K562 (cell line): ENCODE measurements at regions not wholly inside any gene's neighbourhood (a gene's known extent, or its start where the extent isn't known, plus 50 kb on each side); places are given as distances from the start of the nearest gene placed in this dataset.

Source experiments
- ARID1B ChIP-seq: fragments of 450-650 bp; IDR thresholded peaks from 2 replicates; pipeline ENCODE4 v1.6.1; 2016; ENCODE audit warnings: antibody characterized with exemption, mild to moderate bottlenecking, inconsistent platforms
- ASH1L ChIP-seq: fragments of 450-650 bp; IDR thresholded peaks from 2 replicates; pipeline ENCODE4 v1.6.1; 2018; ENCODE audit warnings: borderline replicate concordance, mild to moderate bottlenecking, low read depth; ENCODE audit not compliant: partially characterized antibody
- ATF1 ChIP-seq, 2 experiments: fragments of 450-650 bp in 1 of 2; IDR thresholded peaks; 2 replicates each; pipeline ENCODE4 v1.6.1; 2016; ENCODE audit warnings: missing compliant biosample characterization in 1 of 2, missing genetic modification characterization in 1 of 2
- BACH1 ChIP-seq: fragments of 200-800 bp; sonication (Bioruptor generic); IDR thresholded peaks from 2 replicates; pipeline ENCODE4 v1.6.1; 2016; ENCODE audit warnings: missing genetic modification characterization, missing compliant biosample characterization
- CREM ChIP-seq: IDR thresholded peaks from 2 replicates; pipeline ENCODE4 v1.6.1; 2014; ENCODE audit warnings: antibody characterized with exemption, low read depth
- EGR1 ChIP-seq: fragments of 450-650 bp; conservative IDR thresholded peaks from 2 replicates; pipeline ENCODE4 v1.6.1; 2017; ENCODE audit warnings: mild to moderate bottlenecking
- FOXJ2 ChIP-seq: fragments of 200-800 bp; sonication (Bioruptor generic); IDR thresholded peaks from 2 replicates; pipeline ENCODE4 v1.6.1; 2016; ENCODE audit warnings: missing genetic modification characterization, missing compliant biosample characterization
- ILK ChIP-seq: fragments of 450-650 bp; IDR thresholded peaks from 2 replicates; pipeline ENCODE4 v1.6.1; 2016; ENCODE audit warnings: missing genetic modification characterization, low read depth, mild to moderate bottlenecking, missing compliant biosample characterization, moderate library complexity, borderline replicate concordance
- JUNB ChIP-seq: fragments of 450-650 bp; formaldehyde crosslinking; conservative IDR thresholded peaks from 2 replicates; pipeline ENCODE4 v1.4.0; 2020; ENCODE audit warnings: mild to moderate bottlenecking
- KLF6 ChIP-seq: fragments of 250-450 bp; sonication (Bioruptor Pico); IDR thresholded peaks from 2 replicates; pipeline ENCODE4 v1.4.0; 2020; ENCODE audit warnings: mild to moderate bottlenecking, moderate library complexity, borderline replicate concordance
- MYNN ChIP-seq, 2 experiments: sonication (generic); formaldehyde crosslinking in 1 of 2; IDR thresholded peaks; 2 replicates each; pipeline versions ENCODE4 v1.5.0 to v1.6.1; 2016 to 2020; ENCODE audit warnings: antibody characterized with exemption in 1 of 2, missing genetic modification reagents in 1 of 2
- POLR2H ChIP-seq: IDR thresholded peaks from 2 replicates; pipeline ENCODE4 v1.6.1; 2016; ENCODE audit warnings: missing genetic modification characterization, low read depth, mild to moderate bottlenecking, control low read depth, missing compliant biosample characterization, moderate library complexity
- RBBP5 ChIP-seq: fragments of 200-600 bp; sonication (generic); IDR thresholded peaks from 2 replicates; pipeline ENCODE4 v1.6.1; 2012; ENCODE audit warnings: borderline replicate concordance, mild to moderate bottlenecking, low read length, control low read depth, inconsistent platforms; ENCODE audit not compliant: insufficient read depth, poor library complexity, severe bottlenecking
- SMAD2 ChIP-seq: fragments of 150-350 bp; IDR thresholded peaks from 2 replicates; pipeline ENCODE4 v1.6.1; 2014; ENCODE audit warnings: low read depth, mild to moderate bottlenecking, low read length
- SNIP1 ChIP-seq: fragments of 450-650 bp; IDR thresholded peaks from 2 replicates; pipeline ENCODE4 v1.7.1; 2017; ENCODE audit warnings: low read depth, mild to moderate bottlenecking
- ZC3H4 ChIP-seq: sonication (generic); formaldehyde crosslinking; IDR thresholded peaks from 2 replicates; pipeline ENCODE4 v1.9.0; 2021; ENCODE audit warnings: missing genetic modification reagents, borderline replicate concordance
- ZNF232 ChIP-seq: sonication (generic); formaldehyde crosslinking; IDR thresholded peaks from 2 replicates; pipeline ENCODE4 v1.8.0; 2022; ENCODE audit warnings: mild to moderate bottlenecking, missing genetic modification reagents
- ZNF324 ChIP-seq: fragments of 250-450 bp; sonication (Bioruptor Pico); IDR thresholded peaks from 2 replicates; pipeline ENCODE4 v1.4.0; 2020; ENCODE audit warnings: mild to moderate bottlenecking
- ZNF384 ChIP-seq: IDR thresholded peaks from 2 replicates; pipeline ENCODE4 v1.6.1; 2012; ENCODE audit warnings: low read depth, low read length, improper control_type of control experiment
- ZNF644 ChIP-seq: fragments of 200-800 bp; sonication (Bioruptor generic); IDR thresholded peaks from 2 replicates; pipeline ENCODE4 v1.6.1; 2016; ENCODE audit warnings: low read depth, missing genetic modification characterization, missing compliant biosample characterization
- TF ChIP-seq, protein P1 (sequence below): fragments of 250-450 bp; sonication (Bioruptor Pico); IDR thresholded peaks from 2 replicates; pipeline ENCODE4 v1.5.0; 2022; ENCODE audit warnings: mild to moderate bottlenecking
- TF ChIP-seq, protein P2 (sequence below): fragments of 450-650 bp; IDR thresholded peaks from 2 replicates; pipeline ENCODE4 v1.6.1; 2016; ENCODE audit warnings: low read depth, mild to moderate bottlenecking, moderate library complexity
- TF ChIP-seq, protein P3 (sequence below): sonication (generic); IDR thresholded peaks from 2 replicates; pipeline ENCODE4 v1.6.1; 2016
- TF ChIP-seq, protein P4 (sequence below): fragments of 450-650 bp; formaldehyde crosslinking; IDR thresholded peaks from 2 replicates; pipeline ENCODE4 v1.4.0; 2020; ENCODE audit warnings: mild to moderate bottlenecking, mixed read lengths

DNA sequence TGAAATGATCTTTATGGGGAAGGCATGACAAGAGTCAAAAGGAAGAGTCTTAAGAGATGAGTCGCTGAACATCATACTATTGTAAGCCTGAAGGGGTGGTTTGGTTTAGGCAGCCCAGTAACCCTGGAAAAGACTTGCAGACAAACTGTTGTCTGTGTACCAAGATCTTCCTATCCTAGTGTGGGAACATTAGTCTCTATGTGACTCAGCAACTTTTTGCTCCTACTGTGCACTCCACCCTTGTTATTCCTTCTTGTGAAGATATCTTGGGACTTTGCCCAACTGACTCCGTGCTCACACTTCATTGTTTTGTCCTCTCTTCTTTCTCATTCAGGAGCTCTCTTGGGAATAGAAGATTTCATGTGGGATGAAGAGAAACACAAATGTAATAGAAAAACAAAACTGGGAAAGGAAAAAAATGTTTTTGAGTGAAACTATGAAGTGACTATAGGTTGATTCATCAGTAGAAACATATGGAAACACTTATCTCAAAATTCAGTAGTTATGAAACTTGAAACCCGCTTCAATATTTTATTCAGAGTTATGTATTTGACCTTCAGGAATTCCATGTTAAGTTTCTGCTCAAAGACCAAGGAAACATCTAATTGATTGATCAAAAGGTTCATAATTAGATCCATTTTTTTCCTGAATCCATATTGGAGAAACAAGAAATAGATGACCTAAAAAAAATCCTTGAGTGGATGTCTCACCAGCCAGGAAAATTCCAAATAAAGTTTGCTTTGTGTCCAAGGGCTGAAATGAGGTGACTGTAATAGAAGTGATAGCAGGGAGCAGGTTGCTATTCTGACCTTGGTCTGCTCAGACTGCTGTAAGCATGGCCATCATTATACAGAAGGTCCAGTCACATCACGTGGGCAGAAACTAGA, 67.2 kb downstream of the BTG1 start (continued):
- TF ChIP-seq ZC3H4 (CRISPR knock-in tag) (no peak), SMAD2 (no peak), ZNF644 (tag) (no peak), BACH1 (tag) (peak; percentile 86), FOXJ2 (tag) (no peak), SNIP1 (no peak), ATF1 (CRISPR knock-in tag; IDR thresholded peaks at IDR 0.05) (no peak), ATF1 (tag; IDR thresholded peaks at IDR 0.05) (no peak), ASH1L (no peak), ILK (tag) (no peak), JUNB (CRISPR knock-in tag) (no peak), ZNF324 (CRISPR knock-in tag) (no peak), ZNF232 (CRISPR knock-in tag) (no peak), ARID1B (peak; percentile 69), EGR1 (no peak), CREM (0 out of 2 replicates have a peak, but pooled peaks have one; percentile 5), ZNF384 (no peak), KLF6 (CRISPR knock-in tag) (no peak), RBBP5 (no peak), POLR2H (no peak), MYNN (IDR thresholded peaks at IDR 0.05) (no peak), MYNN (CRISPR knock-in tag; IDR thresholded peaks at IDR 0.05) (no peak)
- TF ChIP-seq, protein P1, sequence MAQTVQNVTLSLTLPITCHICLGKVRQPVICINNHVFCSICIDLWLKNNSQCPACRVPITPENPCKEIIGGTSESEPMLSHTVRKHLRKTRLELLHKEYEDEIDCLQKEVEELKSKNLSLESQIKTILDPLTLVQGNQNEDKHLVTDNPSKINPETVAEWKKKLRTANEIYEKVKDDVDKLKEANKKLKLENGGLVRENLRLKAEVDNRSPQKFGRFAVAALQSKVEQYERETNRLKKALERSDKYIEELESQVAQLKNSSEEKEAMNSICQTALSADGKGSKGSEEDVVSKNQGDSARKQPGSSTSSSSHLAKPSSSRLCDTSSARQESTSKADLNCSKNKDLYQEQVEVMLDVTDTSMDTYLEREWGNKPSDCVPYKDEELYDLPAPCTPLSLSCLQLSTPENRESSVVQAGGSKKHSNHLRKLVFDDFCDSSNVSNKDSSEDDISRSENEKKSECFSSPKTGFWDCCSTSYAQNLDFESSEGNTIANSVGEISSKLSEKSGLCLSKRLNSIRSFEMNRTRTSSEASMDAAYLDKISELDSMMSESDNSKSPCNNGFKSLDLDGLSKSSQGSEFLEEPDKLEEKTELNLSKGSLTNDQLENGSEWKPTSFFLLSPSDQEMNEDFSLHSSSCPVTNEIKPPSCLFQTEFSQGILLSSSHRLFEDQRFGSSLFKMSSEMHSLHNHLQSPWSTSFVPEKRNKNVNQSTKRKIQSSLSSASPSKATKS (CRISPR knock-in tag), result no peak
- TF ChIP-seq, protein P2, sequence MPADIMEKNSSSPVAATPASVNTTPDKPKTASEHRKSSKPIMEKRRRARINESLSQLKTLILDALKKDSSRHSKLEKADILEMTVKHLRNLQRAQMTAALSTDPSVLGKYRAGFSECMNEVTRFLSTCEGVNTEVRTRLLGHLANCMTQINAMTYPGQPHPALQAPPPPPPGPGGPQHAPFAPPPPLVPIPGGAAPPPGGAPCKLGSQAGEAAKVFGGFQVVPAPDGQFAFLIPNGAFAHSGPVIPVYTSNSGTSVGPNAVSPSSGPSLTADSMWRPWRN, result no peak
- TF ChIP-seq, protein P3, sequence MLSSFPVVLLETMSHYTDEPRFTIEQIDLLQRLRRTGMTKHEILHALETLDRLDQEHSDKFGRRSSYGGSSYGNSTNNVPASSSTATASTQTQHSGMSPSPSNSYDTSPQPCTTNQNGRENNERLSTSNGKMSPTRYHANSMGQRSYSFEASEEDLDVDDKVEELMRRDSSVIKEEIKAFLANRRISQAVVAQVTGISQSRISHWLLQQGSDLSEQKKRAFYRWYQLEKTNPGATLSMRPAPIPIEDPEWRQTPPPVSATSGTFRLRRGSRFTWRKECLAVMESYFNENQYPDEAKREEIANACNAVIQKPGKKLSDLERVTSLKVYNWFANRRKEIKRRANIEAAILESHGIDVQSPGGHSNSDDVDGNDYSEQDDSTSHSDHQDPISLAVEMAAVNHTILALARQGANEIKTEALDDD, result peak; percentile 89
- TF ChIP-seq, protein P4, sequence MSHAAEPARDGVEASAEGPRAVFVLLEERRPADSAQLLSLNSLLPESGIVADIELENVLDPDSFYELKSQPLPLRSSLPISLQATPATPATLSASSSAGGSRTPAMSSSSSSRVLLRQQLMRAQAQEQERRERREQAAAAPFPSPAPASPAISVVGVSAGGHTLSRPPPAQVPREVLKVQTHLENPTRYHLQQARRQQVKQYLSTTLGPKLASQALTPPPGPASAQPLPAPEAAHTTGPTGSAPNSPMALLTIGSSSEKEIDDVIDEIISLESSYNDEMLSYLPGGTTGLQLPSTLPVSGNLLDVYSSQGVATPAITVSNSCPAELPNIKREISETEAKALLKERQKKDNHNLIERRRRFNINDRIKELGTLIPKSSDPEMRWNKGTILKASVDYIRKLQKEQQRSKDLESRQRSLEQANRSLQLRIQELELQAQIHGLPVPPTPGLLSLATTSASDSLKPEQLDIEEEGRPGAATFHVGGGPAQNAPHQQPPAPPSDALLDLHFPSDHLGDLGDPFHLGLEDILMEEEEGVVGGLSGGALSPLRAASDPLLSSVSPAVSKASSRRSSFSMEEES (CRISPR knock-in tag), result no peak
